ENCODE measurements at regions not wholly inside any gene's neighbourhood (a gene's known extent, or its start where the extent isn't known, plus 50 kb on each side); places are given as distances from the start of the nearest gene placed in this dataset.

- TF ChIP-seq CTCF (IDR thresholded peaks at IDR 0.05), result no peak
- TF ChIP-seq POLR2A (IDR thresholded peaks at IDR 0.05; ENCODE audit: low read depth), result no peak
- no peak for TF ChIP-seq POLR2AphosphoS5 (IDR thresholded peaks at IDR 0.05)
Observed at GRCh38 chr1:90820745-90821144, 103.6 kb upstream of the BARHL2 start.
